ENCODE measurements at regions not wholly inside any gene's neighbourhood (a gene's known extent, or its start where the extent isn't known, plus 50 kb on each side); places are given as distances from the start of the nearest gene placed in this dataset.

DNA sequence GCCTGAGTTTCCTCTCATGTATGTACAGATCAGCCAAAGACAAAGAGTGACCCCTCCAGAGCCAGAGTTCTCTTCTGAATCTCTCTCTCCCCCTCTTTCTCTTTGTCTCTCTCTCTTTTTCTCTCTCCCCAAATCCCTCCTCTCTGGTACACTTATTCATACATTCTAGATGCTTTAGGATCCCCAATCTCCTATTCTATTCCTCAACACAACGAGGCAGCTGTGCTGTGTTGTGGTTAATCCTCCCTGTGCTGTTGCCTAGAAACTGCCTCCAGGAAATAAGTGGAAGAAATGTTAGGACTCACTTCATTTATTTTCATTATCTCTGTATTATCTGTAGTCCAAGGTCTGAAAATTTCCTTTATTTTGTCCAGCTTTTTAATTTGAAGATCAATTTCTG lies 350.5 kb upstream of the OR4E1 start:
- DNase-seq, result no peak

GRCh38 chr14:22018890-22019289 lies 345.3 kb upstream of the OR4E1 start:
- DNase-seq, result no peak

GRCh38 chr14:22012452-22012851 lies 338.8 kb upstream of the OR4E1 start:
- no peak for DNase-seq

DNA sequence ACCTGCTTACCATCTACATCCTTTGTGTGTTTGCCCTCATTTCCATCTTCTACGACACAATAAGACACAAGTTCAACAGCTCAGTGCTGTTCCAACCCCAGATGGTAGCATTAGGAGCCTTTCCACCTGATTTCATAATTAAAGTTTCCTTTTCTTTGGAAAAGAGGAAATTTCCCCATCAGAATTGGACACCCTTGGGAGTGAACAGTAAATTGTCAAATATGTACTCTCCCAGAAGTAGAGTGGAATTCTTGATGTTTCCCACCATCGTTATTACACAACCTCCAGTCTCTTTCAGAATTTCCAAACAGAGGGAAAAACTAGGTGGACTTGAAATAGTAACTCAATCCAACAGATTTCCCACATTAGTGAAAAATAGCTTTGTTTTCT lies 337.6 kb upstream of the OR4E1 start:
- no peak for DNase-seq

GRCh38 chr14:22010545-22011252 lies 337.1 kb upstream of the OR4E1 start:
- DNase-seq, result no peak

DNA sequence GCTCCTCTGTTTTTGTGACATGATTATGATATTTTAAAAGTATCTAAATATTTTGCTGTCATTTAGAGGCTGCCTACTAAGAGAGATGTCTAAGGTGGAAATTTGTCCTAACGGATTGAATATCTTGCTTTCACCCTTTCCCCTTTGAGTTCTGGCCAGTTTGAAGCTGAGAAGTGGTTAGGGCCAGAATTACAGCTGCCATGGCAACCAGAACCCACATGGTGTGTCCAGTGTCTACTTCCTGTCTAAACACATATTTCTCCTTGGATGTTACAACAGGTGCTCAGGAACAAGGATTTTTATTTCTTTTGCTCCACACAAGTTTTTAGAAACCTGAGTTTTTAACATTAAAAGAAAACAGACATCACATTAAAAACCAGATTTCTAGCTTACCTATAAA lies 335.1 kb upstream of the OR4E1 start:
- DNase-seq, result no peak

GRCh38 chr14:22007784-22008412 lies 334.3 kb upstream of the OR4E1 start:
- DNase-seq, result no peak

- no peak for DNase-seq
Observed at GRCh38 chr14:22007363-22007762, 333.7 kb upstream of the OR4E1 start.

- no peak for DNase-seq
Observed at GRCh38 chr14:22003461-22003860, 329.8 kb upstream of the OR4E1 start.

DNA sequence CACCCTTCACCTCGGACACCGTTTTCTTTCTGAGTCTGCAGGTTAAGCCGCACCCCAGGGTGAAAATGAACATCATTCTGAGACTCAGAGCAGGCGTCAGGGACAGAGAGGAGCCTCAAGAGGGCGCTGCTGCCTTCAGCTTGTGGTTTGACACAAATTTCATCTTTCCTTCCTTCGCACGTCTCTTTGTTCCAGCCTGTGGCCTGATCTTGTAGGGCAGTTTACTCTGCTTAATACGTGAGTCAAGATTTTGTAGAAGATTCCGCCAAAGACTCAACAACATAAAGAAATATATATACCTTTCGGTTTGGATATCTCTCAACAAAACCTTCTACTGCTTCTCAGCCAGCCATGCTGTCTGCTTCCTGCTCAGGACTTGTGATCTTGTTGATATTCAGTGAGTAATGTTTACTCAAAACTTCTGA lies 329.3 kb upstream of the OR4E1 start:
- no peak for DNase-seq

- no peak for DNase-seq
Observed at GRCh38 chr14:21999402-21999801, 325.8 kb upstream of the OR4E1 start.

GRCh38 chr14:21997300-21997699 lies 323.7 kb upstream of the OR4E1 start:
- no peak for DNase-seq

GRCh38 chr14:21995332-21995731 lies 321.7 kb upstream of the OR4E1 start:
- no peak for DNase-seq

- no peak for DNase-seq
Observed at GRCh38 chr14:21993837-21994236, 320.2 kb upstream of the OR4E1 start.

GRCh38 chr14:21993070-21993469 lies 319.5 kb upstream of the OR4E1 start:
- no peak for DNase-seq

DNA sequence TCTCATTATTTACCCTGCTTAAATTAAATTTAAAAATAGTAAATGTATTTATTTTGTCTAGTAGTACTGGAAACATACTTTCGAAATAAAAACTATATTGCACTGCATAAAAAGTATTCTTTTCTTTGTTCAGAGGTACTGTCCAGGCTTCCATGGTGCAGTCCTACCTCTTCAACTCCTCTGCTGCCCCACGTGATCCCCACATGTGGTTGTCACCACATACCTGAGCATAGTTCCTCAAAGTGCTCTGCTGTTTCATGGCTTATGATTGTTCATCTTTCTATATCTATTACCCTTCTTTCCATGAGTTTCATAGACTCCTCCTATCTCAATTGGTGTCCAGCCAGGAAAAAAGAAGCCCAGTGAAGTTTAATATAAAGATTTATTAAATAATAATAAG lies 317.5 kb upstream of the OR4E1 start:
- DNase-seq, result no peak

GRCh38 chr14:21990116-21990515 lies 316.5 kb upstream of the OR4E1 start:
- DNase-seq, result no peak

DNA sequence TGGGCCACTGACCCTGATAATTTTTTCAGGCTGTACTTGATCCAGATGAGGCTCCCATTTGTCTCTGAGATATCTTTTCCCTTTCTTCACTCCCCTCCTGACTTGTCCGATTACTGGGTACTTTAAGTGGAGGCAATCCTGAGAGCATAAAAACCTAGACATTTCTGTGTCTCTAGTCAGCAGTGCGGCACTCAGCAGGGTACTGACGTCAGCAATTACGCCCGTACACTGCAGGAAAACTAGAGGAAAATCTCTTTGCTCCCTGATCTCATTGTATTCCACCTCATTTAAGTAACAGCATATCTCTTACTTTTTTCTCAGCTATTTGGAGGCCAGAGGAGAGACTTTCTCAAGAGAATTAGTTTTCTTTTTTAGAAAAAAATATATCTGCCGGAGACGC lies 315.5 kb upstream of the OR4E1 start:
- no peak for DNase-seq

- DNase-seq, result no peak
Observed at GRCh38 chr14:21988413-21988812, 314.8 kb upstream of the OR4E1 start.

DNA sequence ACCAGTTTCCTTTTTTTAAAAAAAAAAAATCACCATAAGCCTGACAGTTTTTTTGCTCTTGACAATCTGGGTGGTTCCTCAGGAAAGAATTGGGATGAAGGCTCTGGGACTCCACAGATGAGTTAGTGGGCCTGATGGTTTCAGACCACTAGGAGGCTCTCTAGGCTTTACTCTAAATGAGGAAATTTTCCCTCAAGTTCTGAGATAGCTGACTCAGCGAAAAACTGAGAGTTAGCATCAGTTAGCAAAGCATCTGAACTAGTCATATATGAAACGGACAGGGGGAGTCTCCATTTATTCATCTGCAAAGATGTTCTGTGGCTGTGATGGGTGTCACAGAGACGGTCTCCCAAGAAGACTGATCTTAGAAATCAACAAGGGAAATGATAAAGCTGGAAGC lies 314.3 kb upstream of the OR4E1 start:
- DNase-seq, result no peak

- no peak for DNase-seq
Observed at GRCh38 chr14:21985081-21985480, 311.5 kb upstream of the OR4E1 start.

GRCh38 chr14:21978999-21979314 lies 305.3 kb upstream of the OR4E1 start:
- DNase-seq, result no peak

DNA sequence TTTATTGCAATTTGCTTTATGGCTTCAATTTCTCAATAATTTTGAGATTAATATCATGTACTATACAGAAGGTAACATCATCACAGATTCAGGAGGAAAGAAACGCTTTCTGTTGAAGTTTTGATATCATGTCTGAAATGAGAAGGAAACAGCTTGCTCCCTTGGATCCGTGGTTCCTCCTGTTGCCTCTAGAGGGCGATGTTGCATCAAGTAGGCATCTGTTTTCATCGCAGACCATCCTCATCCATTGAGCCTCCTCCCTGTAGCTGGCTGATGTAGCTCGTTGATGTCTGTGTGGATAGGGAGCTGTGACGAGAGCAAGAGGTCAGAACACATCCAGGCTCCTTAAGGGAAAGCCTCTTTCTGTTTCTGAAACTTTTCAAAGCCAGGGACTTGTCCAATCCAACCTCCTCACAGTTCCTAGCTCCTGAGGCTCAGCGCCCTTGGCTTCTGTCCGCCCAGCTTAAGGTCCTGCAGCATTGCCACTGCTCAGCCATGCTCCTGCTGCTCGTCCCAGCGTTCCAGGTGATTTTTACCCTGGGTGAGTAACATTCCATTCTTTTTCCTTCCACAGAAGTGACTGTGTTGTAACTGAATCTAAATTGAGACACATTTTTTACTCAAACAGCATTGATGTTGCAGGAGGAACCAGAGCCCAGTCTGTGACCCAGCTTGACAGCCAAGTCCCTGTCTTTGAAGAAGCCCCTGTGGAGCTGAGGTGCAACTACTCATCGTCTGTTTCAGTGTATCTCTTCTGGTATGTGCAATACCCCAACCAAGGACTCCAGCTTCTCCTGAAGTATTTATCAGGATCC lies 304.8 kb upstream of the OR4E1 start:
- DNase-seq, result no peak

- DNase-seq, result no peak
Observed at GRCh38 chr14:21974741-21975140, 301.1 kb upstream of the OR4E1 start.

Measured in right kidney (tissue), 1 donor.